RWPE2 (cell line): ENCODE measurements at regions not wholly inside any gene's neighbourhood (a gene's known extent, or its start where the extent isn't known, plus 50 kb on each side); places are given as distances from the start of the nearest gene placed in this dataset.

ENCODE experiments used
- ATAC-seq: fragments of 200-7000 bp; cut with Tn5 transposase; 3 replicates; pipeline ENCODE4 v1.9.1; 2021; ENCODE audit warnings: low read depth
- DNase-seq: peaks from one replicate; pipeline ENCODE4 v3.0.0-alpha.2; 2020; ENCODE audit warnings: low spot score
- H3K27ac ChIP-seq: fragments of 450-650 bp; 2 replicates; pipeline ENCODE4 v1.5.1; 2017; ENCODE audit warnings: mild to moderate bottlenecking; ENCODE audit not compliant: poor library complexity, severe bottlenecking
- H3K27me3 ChIP-seq: fragments of 250-450 bp; sonication (Bioruptor Pico); 2 replicates; pipeline ENCODE4 v1.5.1; 2021; ENCODE audit warnings: mild to moderate bottlenecking, moderate library complexity; ENCODE audit not compliant: insufficient read depth, poor library complexity, severe bottlenecking
- H3K36me3 ChIP-seq: fragments of 250-450 bp; sonication (Bioruptor Pico); 2 replicates; pipeline ENCODE4 v1.5.1; 2020; ENCODE audit warnings: low read depth, mild to moderate bottlenecking, moderate library complexity
- H3K4me1 ChIP-seq: fragments of 250-450 bp; sonication (Bioruptor Pico); 2 replicates; pipeline ENCODE4 v1.5.1; 2021; ENCODE audit warnings: mild to moderate bottlenecking, moderate library complexity; ENCODE audit not compliant: insufficient read depth, poor library complexity, severe bottlenecking
- H3K4me3 ChIP-seq: fragments of 250-450 bp; sonication (Bioruptor Pico); 2 replicates; pipeline ENCODE4 v1.5.1; 2021; ENCODE audit warnings: mild to moderate bottlenecking, moderate library complexity; ENCODE audit not compliant: severe bottlenecking
- H3K9me3 ChIP-seq: fragments of 250-450 bp; sonication (Bioruptor Pico); 2 replicates; pipeline ENCODE4 v1.5.1; 2021; ENCODE audit warnings: mild to moderate bottlenecking, moderate library complexity; ENCODE audit not compliant: severe bottlenecking
- TF ChIP-seq, protein P1 (sequence below): fragments of 450-650 bp; IDR thresholded peaks from one replicate; pipeline ENCODE4 v1.5.1; 2017; ENCODE audit warnings: mild to moderate bottlenecking, moderate library complexity; ENCODE audit not compliant: poor library complexity, severe bottlenecking

DNA sequence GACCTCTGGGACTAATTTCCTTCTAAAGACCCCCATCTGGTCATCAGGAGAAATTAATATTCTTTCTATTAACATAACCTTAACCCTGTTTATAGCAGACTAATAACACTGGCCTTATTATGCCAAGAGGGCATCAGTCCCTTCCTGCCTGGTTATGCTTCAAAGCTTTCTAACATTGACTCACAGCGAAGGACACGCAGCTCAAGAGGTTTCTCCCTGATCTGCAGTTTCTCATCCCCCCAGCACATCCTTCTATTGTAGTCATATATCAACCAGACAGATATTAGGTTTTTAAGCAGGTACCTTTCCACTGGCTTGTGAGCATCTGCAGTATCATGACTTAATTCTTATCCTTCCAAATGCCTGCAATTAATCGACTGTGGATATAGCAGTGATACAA lies 100.0 kb upstream of the CXCR4 start:
- H3K4me1 ChIP-seq = no peaks in the 10 kb centered on the region
- TF ChIP-seq, protein P1, sequence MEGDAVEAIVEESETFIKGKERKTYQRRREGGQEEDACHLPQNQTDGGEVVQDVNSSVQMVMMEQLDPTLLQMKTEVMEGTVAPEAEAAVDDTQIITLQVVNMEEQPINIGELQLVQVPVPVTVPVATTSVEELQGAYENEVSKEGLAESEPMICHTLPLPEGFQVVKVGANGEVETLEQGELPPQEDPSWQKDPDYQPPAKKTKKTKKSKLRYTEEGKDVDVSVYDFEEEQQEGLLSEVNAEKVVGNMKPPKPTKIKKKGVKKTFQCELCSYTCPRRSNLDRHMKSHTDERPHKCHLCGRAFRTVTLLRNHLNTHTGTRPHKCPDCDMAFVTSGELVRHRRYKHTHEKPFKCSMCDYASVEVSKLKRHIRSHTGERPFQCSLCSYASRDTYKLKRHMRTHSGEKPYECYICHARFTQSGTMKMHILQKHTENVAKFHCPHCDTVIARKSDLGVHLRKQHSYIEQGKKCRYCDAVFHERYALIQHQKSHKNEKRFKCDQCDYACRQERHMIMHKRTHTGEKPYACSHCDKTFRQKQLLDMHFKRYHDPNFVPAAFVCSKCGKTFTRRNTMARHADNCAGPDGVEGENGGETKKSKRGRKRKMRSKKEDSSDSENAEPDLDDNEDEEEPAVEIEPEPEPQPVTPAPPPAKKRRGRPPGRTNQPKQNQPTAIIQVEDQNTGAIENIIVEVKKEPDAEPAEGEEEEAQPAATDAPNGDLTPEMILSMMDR = no peak
- no peak for ATAC-seq

DNA sequence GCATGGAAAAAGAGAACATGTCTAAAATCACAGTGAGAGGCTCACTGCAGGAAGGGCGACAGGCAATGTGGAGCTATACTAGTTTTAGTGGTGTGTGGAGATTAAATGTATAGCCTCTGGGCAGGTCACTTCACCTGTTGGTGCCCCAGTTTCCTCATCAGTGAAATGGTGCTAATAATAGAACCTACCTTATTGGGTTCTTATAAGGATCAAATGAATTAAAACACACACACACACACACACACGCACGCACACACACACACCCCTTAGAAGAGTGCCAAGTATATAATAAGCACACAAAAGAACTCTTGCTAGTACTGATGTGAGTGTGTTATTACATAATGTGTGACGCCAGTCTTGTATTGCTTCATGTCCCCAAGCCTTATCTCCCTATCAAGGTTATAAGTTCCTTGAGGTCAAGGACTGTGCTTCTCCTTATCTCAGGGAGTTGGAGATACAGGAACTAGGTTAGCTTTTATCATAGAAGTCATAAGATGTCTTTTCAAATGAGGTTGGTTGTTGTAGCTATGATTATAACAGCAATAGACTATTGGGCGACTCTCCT lies 98.0 kb upstream of the CXCR4 start:
- TF ChIP-seq, protein P1 = no peak
- H3K27ac ChIP-seq = no peak overlapping the region
- H3K4me1 ChIP-seq = no peaks in the 10 kb centered on the region
- H3K4me3 ChIP-seq = no peak overlapping the region
- no peaks in the 10 kb centered on the region for H3K9me3 ChIP-seq
- H3K36me3 ChIP-seq = no peaks in the 10 kb centered on the region
- DNase-seq (no peak), ATAC-seq (no peak)
- H3K27me3 ChIP-seq = peaks cover 20% of the 10 kb centered on the region

More for the DNA sequence above, 100.0 kb upstream of the CXCR4 start:
- no peak for DNase-seq
- H3K36me3 ChIP-seq = no peaks in the 10 kb centered on the region
- H3K4me3 ChIP-seq = no peak overlapping the region
- H3K9me3 ChIP-seq = no peaks in the 10 kb centered on the region
- no peak overlapping the region for H3K27ac ChIP-seq
- H3K27me3 ChIP-seq = peaks cover 21% of the 10 kb centered on the region

DNA sequence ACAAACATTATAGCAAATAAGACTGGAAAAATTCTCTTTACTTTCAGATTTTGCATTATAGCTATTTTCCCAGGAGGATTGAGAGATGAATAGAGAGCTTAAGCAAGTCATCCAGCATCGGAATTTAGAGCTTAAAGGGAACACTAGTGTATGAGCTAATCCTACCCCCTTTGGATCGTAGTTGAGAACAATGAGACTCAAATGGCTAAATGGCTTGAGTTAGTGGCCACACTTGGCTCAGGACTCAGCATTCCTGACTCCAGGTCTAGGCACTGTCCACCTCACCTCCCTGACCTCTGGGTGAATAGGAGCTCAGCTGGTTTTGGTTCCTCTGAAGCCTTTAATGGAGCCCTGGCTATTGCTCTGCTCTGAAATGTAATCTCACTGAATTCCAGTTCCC lies 97.5 kb upstream of the CXCR4 start:
- no peak for DNase-seq

DNA sequence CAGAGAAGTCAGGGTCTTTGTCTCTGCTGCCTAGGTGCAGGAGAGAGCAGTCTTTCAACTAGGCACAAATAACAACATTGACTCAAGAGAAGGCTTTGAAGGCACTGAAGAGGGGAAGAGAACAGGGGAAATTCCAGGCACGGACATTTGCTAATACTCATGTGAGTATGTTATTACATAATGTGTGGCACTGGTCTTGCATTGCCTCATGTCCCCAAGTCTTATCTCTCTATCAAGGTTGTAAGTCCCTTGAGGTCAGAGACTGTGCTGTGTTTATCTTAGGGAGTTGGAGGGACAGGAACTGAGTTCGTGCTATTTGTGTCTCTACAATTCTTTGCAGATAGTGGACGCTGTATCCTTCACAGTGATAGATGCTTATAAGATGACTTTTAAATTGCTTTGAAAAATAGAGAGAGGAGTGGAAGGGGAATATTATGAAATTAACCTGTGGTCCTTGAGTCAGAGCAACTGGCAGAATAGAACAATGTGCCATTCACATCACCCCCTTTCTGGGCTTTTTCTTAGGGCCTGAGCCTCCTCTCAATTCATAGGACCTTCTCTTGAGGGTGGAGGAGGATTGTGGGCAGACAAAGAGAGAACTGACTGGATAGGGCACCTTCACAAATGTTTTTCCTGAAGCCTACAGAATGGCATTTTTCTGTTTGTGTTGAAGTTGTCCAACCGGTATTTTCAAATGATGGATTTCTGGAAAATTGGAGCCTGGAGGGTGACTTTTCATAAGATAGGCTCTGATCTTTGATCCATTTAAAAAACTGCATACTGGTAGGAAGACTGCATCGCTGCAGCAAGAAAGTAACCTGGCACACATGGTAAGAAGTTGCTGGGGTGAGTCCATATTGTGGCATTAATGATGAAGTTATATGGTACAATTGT lies 96.6 kb upstream of the CXCR4 start:
- no peaks in the 10 kb centered on the region for H3K9me3 ChIP-seq
- peaks cover 11% of the 10 kb centered on the region for H3K27me3 ChIP-seq
- DNase-seq (no peak), ATAC-seq (no peak)
- H3K4me3 ChIP-seq = no peak overlapping the region
- no peak overlapping the region for H3K27ac ChIP-seq
- TF ChIP-seq, protein P1 = no peak
- H3K4me1 ChIP-seq = no peaks in the 10 kb centered on the region
- no peaks in the 10 kb centered on the region for H3K36me3 ChIP-seq

More for the DNA sequence above, 97.5 kb upstream of the CXCR4 start:
- Histone ChIP-seq H3K9me3 (no peaks in the 10 kb centered on the region), H3K4me1 (no peaks in the 10 kb centered on the region), H3K4me3 (no peak overlapping the region), H3K27ac (no peak overlapping the region), H3K27me3 (peaks cover 15% of the 10 kb centered on the region), H3K36me3 (no peaks in the 10 kb centered on the region)
- TF ChIP-seq, protein P1 = no peak
- no peak for ATAC-seq

DNA sequence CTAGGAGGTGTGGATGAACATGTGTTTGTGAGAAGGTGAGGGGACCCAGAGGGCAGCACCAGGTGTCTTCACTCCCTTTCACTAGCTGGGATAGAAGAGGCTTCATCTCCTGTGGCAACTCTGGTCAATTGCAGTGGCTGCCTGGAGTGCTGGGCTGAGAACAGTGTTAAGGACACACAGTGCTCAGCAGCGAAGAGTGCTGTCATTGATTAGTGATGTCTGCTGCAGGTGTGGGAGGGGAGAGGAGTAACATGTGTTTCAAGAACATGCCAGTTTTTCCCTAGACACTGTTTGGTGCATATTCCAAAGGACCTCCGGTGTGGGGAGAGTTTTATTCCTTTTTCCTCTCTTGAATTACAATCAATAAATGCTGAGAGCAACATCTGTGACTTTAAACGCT lies 95.9 kb upstream of the CXCR4 start:
- DNase-seq (no peak), ATAC-seq (no peak)
- Histone ChIP-seq H3K27me3 (peaks cover 11% of the 10 kb centered on the region), H3K4me3 (no peak overlapping the region), H3K4me1 (no peaks in the 10 kb centered on the region), H3K27ac (no peak overlapping the region), H3K9me3 (no peaks in the 10 kb centered on the region), H3K36me3 (no peaks in the 10 kb centered on the region)
- TF ChIP-seq, protein P1 = no peak
